ENCODE measurements at regions not wholly inside any gene's neighbourhood (a gene's known extent, or its start where the extent isn't known, plus 50 kb on each side); places are given as distances from the start of the nearest gene placed in this dataset.

GRCh38 chr15:62636823-62637573 lies 405.5 kb upstream of the TPM1 start:
- Mint-ChIP-seq H3K4me3 (ENCODE audit: unreplicated experiment) (no peak overlapping the region), H3K27ac (ENCODE audit: unreplicated experiment) (no peak overlapping the region), H3K27me3 (ENCODE audit: unreplicated experiment) (no peaks in the 10 kb centered on the region), H3K9me3 (ENCODE audit: unreplicated experiment) (peaks cover 2% of the 10 kb centered on the region), H3K36me3 (ENCODE audit: unreplicated experiment) (no peaks in the 10 kb centered on the region), H3K4me1 (ENCODE audit: low read depth, unreplicated experiment) (peaks cover 16% of the 10 kb centered on the region)
- no peak for TF ChIP-seq CTCF (IDR thresholded peaks at IDR 0.05; ENCODE audit: partially characterized antibody, unreplicated experiment)
- no peak for DNase-seq

GRCh38 chr15:62637574-62637897 lies 405.0 kb upstream of the TPM1 start:
- Mint-ChIP-seq H3K27me3 (ENCODE audit: unreplicated experiment) (no peaks in the 10 kb centered on the region), H3K9me3 (ENCODE audit: unreplicated experiment) (peaks cover 2% of the 10 kb centered on the region), H3K4me3 (ENCODE audit: unreplicated experiment) (no peak overlapping the region), H3K27ac (ENCODE audit: unreplicated experiment) (peak overlapping the region; percentile 3), H3K4me1 (ENCODE audit: low read depth, unreplicated experiment) (peaks cover 16% of the 10 kb centered on the region), H3K36me3 (ENCODE audit: unreplicated experiment) (no peaks in the 10 kb centered on the region)
- DNase-seq, result no peak
- no peak for TF ChIP-seq CTCF (IDR thresholded peaks at IDR 0.05; ENCODE audit: partially characterized antibody, unreplicated experiment)

- H3K4me3 Mint-ChIP-seq (ENCODE audit: unreplicated experiment), result no peak overlapping the region
- no peaks in the 10 kb centered on the region for H3K36me3 Mint-ChIP-seq (ENCODE audit: unreplicated experiment)
- no peak for DNase-seq
- H3K9me3 Mint-ChIP-seq (ENCODE audit: unreplicated experiment), result peaks cover 2% of the 10 kb centered on the region
- H3K27me3 Mint-ChIP-seq (ENCODE audit: unreplicated experiment), result no peaks in the 10 kb centered on the region
- H3K27ac Mint-ChIP-seq (ENCODE audit: unreplicated experiment), result peak overlapping the region; percentile 3
- peaks cover 16% of the 10 kb centered on the region for H3K4me1 Mint-ChIP-seq (ENCODE audit: low read depth, unreplicated experiment)
- TF ChIP-seq CTCF (IDR thresholded peaks at IDR 0.05; ENCODE audit: partially characterized antibody, unreplicated experiment), result no peak
These were observed 404.5 kb upstream of the TPM1 start for GRCh38 chr15:62637950-62638619.

- TF ChIP-seq CTCF (IDR thresholded peaks at IDR 0.05; ENCODE audit: partially characterized antibody, unreplicated experiment), result no peak
- Mint-ChIP-seq H3K27ac (ENCODE audit: unreplicated experiment) (no peak overlapping the region), H3K36me3 (ENCODE audit: unreplicated experiment) (no peaks in the 10 kb centered on the region), H3K27me3 (ENCODE audit: unreplicated experiment) (no peaks in the 10 kb centered on the region), H3K4me3 (ENCODE audit: unreplicated experiment) (no peak overlapping the region), H3K9me3 (ENCODE audit: unreplicated experiment) (no peaks in the 10 kb centered on the region), H3K4me1 (ENCODE audit: low read depth, unreplicated experiment) (peaks cover 16% of the 10 kb centered on the region)
- DNase-seq, result no peak
These were observed 403.1 kb upstream of the TPM1 start for GRCh38 chr15:62639432-62639831.

- Mint-ChIP-seq H3K4me1 (ENCODE audit: low read depth, unreplicated experiment) (peaks cover 21% of the 10 kb centered on the region), H3K4me3 (ENCODE audit: unreplicated experiment) (no peak overlapping the region), H3K36me3 (ENCODE audit: unreplicated experiment) (no peaks in the 10 kb centered on the region), H3K9me3 (ENCODE audit: unreplicated experiment) (peaks cover 2% of the 10 kb centered on the region), H3K27me3 (ENCODE audit: unreplicated experiment) (no peaks in the 10 kb centered on the region), H3K27ac (ENCODE audit: unreplicated experiment) (no peak overlapping the region)
- no peak for DNase-seq
- TF ChIP-seq CTCF (IDR thresholded peaks at IDR 0.05; ENCODE audit: partially characterized antibody, unreplicated experiment), result no peak
These were observed 402.5 kb upstream of the TPM1 start for GRCh38 chr15:62639906-62640605.

Measured in glutamatergic neuron (in vitro differentiated cells).